ENCODE measurements at regions not wholly inside any gene's neighbourhood (a gene's known extent, or its start where the extent isn't known, plus 50 kb on each side); places are given as distances from the start of the nearest gene placed in this dataset.
A peak's percentile ranks its signal among the peaks of the same experiment; 100 is the strongest.

DNA sequence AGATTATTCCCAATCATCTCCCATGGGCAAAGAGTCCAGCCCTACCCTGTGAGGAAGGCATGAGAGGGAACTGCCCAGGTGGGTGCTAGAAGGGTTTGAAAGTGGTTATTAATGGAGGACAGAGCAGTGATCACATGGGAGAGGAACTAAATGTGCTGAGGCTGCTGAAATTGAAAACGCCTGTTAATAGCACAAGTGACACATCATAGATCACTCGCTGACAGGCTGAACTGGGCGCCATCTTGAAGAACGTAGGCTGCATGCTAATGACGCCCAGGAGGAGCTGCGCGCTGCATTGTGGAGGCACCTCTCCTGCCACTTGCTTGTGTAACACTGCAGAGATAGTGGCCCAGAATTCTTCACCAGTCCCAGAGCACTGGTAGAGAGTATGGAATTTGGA lies 182.9 kb downstream of the KCNA5 start:
- DNase-seq (ENCODE audit: low spot score) (no peak), FAIRE-seq (no peak)

GRCh38 chr12:5227708-5228373 lies 184.2 kb downstream of the KCNA5 start:
- DNase-seq (ENCODE audit: low spot score): no peak
- FAIRE-seq: no peak

- DNase-seq (ENCODE audit: low spot score) (no peak), FAIRE-seq (no peak)
Measured at GRCh38 chr12:5230156-5230555, 186.5 kb downstream of the KCNA5 start.

DNA sequence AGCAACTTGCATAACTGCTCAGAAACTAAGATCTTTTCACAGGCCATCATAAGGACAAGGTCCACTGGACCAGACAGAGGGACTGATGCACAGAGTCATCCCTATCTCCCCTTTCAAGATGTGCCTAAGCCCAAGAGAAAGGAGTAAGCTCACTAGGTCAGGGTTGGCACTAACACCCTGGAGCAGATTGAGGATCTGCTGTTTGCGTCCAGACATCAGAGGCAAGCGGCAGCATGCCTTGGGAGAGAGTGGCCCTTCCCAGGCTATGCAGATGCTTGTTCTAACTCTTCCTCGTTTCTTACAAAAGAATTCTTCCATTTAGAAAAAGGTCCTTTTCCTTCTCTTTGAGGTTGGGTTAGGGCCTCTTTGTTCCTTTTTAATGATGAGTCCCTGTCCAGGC lies 187.2 kb downstream of the KCNA5 start:
- DNase-seq (ENCODE audit: low spot score) (no peak), FAIRE-seq (no peak)

GRCh38 chr12:5232291-5232690 lies 188.6 kb downstream of the KCNA5 start:
- no peak for DNase-seq (ENCODE audit: low spot score)
- FAIRE-seq: no peak

GRCh38 chr12:5232826-5233500 lies 189.3 kb downstream of the KCNA5 start:
- DNase-seq (ENCODE audit: low spot score) (no peak), FAIRE-seq (no peak)

GRCh38 chr12:5236022-5236640 lies 192.5 kb downstream of the KCNA5 start:
- FAIRE-seq: peak; percentile 66
- DNase-seq (ENCODE audit: low spot score): no peak

DNA sequence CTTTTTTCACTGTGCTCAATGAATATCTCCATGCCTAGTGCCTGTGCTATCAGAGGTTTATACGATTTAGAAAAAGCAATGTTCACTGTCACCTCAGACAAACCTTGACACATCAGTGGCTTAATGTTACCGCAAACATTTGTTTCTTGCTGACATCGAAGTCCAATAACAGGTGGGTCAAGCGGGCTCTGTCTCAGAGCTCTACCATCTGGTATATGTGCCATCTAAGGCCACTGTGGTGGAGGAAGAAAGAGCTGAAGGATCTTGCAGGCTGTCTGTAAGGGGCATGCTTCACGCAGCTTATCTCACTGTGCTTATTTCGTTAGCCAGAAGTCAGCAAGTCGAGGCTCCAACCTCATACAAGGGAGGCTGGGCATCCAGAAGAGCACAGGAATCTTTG lies 189.5 kb upstream of the NTF3 start:
- no peak for DNase-seq (ENCODE audit: low spot score)
- no peak for FAIRE-seq

DNA sequence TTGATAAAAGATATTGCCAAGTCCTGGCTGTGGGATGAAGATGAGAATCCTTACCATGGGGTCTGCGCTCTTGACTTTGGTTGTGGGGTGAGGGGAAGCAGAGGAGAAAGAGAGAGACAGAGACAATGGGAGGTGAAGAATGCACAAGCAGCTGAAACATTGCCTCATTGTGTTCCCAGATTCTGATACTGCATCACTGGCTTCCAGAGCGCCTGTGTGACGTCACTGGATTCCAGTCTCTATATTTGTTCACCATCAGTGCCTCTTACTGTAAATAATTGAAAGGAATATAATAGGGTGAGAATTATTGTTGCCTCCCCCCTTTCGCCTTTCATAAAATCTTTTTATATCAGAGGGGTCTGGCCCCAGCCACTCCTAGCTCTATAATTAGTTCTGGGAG lies 188.9 kb upstream of the NTF3 start:
- FAIRE-seq: no peak

DNA sequence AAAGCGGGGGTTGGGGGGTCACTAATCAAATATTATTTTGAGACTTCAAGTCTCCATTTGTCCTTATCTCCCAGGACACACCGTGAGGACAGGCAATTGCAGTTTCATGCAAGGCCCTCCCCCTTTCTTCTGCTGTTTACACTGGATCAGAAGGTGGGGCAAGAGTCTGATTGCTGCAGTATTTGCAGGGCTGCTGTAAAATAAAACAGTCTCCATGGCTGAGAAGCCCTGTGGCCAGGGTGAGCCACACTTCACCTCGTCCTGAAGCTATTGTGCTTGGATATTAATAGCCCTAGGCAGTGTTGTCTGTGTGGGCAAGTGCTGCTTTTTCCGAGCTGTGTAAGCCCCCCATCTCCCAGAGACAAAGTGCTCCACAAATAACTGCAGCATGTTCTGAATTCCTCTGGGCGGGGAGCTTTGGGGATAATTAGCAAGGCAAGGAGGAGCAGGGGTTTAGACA lies 187.4 kb upstream of the NTF3 start:
- DNase-seq (ENCODE audit: low spot score): no peak
- FAIRE-seq: no peak

More for the DNA sequence above, 188.9 kb upstream of the NTF3 start:
- no peak for DNase-seq (ENCODE audit: low spot score)

GRCh38 chr12:5246196-5246595 lies 185.7 kb upstream of the NTF3 start:
- FAIRE-seq: no peak

DNA sequence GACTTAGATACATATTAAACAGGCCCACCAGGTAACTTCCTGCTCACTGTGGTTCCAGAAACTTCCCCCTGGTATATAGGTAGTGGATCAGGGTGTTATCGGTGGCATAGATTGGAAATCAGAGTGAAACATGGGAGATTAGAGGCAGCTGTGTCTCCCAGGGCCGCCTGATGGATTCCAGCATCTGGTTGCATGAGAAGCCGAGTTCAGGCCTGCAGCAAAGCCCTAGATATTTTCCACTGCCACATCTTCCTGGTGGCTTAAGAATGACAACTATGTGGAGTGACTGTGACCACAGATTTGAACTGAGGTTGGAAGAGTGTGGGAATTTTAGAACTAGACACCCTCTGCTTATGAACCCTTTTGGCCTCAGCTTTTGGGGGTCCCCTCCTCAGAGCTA lies 184.8 kb upstream of the NTF3 start:
- no peak for FAIRE-seq

More at GRCh38 chr12:5246196-5246595, 185.7 kb upstream of the NTF3 start:
- DNase-seq (ENCODE audit: low spot score): no peak

DNA sequence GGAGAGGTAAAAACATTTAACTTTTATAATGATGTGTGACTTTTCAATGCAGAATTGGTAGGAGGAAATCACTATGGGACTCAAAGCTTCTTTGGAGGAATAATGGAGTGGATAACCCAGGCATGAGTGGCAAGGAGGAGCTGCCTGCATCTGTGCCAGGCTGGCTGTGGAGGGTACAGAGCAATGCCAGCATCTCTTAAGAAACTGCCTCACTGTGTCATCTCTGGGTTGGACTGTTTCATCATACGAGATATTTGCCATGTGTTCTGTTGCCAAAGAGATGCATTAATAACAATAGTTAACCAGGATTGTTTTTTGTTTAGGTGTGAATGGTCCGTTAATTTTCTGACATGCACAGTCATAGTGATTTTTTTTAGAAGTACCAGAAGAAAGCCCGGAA lies 183.7 kb upstream of the NTF3 start:
- DNase-seq (ENCODE audit: low spot score) (no peak), FAIRE-seq (no peak)

More for the DNA sequence above, 184.8 kb upstream of the NTF3 start:
- no peak for DNase-seq (ENCODE audit: low spot score)

- FAIRE-seq (no peak), DNase-seq (ENCODE audit: low spot score) (no peak)
Measured at GRCh38 chr12:5248999-5249526, 182.8 kb upstream of the NTF3 start.

DNA sequence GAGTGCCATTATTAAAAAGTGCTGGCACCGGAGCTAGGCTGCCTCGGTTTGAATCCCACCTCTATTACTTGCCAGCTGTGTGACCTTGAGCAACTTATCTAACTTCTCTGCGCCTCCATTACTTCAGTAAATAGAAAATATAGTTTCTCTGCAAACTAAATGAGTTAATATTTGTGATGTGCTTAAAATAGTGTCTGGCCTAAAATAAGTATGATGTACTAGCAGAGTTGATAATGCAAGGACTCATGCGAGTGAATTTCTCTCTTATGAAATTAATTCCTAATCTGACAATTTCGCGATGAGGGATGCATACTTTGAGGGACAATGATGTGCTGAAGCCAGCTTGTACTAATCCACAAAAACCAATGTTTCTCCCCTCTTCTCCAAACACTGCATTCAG lies 180.8 kb upstream of the NTF3 start:
- no peak for DNase-seq (ENCODE audit: low spot score)
- FAIRE-seq: no peak

- DNase-seq (ENCODE audit: low spot score): no peak
- no peak for FAIRE-seq
Measured at GRCh38 chr12:5251786-5252185, 180.1 kb upstream of the NTF3 start.

GRCh38 chr12:5254703-5255102 lies 177.2 kb upstream of the NTF3 start:
- FAIRE-seq: no peak
- DNase-seq (ENCODE audit: low spot score): no peak

GRCh38 chr12:5257763-5258495 lies 174.0 kb upstream of the NTF3 start:
- DNase-seq (ENCODE audit: low spot score): no peak
- no peak for FAIRE-seq

GRCh38 chr12:5258498-5258897 lies 173.4 kb upstream of the NTF3 start:
- DNase-seq (ENCODE audit: low spot score) (no peak), FAIRE-seq (no peak)

DNA sequence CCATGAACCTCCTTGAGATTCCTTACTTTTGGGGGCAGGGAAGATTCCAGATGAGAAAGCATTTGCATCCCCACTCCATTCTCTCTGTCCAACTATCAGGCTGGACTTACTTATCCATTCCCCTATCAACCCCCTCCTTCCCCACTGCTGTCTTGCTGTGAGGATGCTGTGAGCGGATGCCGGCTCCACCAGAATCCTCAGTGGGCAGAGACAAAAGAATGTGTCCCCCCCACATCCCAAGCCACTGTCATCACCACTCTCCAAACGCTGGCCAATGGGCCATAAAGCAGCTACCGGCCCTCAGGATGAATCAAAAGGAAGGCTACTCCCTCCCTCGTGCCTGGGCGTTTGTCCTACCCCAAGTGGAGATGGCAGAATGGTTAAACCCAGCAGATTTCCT lies 173.0 kb upstream of the NTF3 start:
- no peak for FAIRE-seq
- DNase-seq (ENCODE audit: low spot score): no peak

DNA sequence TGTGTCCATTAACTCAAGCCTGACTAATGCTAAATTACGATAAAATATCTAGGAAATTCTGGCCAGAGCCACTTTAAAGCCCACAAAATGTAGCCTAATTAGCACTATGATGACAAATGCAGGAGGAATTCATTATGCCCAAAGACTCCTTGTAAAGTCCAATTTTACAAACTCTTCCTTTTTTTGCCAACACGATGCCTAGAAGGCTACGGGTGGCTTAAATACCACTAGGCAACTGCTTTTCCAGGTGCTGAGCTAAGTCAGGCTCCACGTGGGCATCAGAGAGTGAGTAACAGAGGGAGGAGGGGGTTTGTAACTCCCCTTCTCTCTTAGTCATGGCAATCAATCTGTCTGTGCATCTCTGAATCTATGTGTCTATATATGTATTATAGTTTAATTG lies 172.4 kb upstream of the NTF3 start:
- FAIRE-seq: no peak
- DNase-seq (ENCODE audit: low spot score): no peak

GRCh38 chr12:5260086-5260485 lies 171.8 kb upstream of the NTF3 start:
- DNase-seq (ENCODE audit: low spot score) (no peak), FAIRE-seq (no peak)

Data from RCC 7860 (cell line).